ENCODE measurements at regions not wholly inside any gene's neighbourhood (a gene's known extent, or its start where the extent isn't known, plus 50 kb on each side); places are given as distances from the start of the nearest gene placed in this dataset.

DNA sequence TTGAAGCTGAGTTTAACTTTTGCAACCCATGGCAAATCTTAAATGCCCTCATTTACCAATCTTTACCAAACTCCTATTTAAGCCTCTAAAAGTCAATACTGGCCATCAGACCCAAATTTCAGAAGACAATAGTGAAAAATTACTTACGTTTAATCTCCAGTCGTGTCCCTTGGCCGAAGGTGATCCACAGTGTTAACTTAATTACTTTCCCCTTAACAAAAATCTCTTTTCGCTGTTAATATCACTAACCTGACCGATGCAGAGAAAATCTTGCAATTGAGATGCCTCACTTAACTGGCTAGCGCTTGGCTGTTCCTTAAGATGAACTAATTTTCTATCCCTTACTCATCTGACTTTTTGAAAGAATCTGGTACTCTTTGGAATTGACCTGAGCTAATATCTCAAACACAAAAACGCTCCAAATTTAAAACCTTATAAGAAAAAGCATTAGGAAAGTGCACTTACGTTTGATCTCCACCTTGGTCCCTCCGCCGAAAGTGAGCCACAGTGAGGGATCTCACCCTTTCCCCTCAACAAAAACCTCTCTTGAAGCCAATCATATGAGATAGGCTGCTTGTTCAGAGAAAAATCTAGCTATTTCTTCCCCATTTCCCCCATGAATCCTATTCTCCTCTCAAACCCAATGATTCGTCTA is 169.1 kb downstream of the RPIA start:
- Histone ChIP-seq H3K36me3 (replicated peaks in 1 of 2; ENCODE audit: insufficient read depth in 1 of 2, low read depth in 2 of 2) (no peaks in the 10 kb centered on the region), H3K4me3 (no peak overlapping the region), H3K4me1 (peaks cover 5% of the 10 kb centered on the region), H3K9me3 (no peaks in the 10 kb centered on the region), H3K27ac (no peak overlapping the region), H3K27me3 (no peaks in the 10 kb centered on the region)
- WGBS, 2 donors = 84 to 88% methylated on average over 11 of the region's 11 CpGs
- ATAC-seq = no peak
- intact Hi-C loops (cut with DNase I) = no loop called here
- TF ChIP-seq POLR2A (IDR thresholded peaks at IDR 0.05) = no peak
- TF ChIP-seq, protein P1, sequence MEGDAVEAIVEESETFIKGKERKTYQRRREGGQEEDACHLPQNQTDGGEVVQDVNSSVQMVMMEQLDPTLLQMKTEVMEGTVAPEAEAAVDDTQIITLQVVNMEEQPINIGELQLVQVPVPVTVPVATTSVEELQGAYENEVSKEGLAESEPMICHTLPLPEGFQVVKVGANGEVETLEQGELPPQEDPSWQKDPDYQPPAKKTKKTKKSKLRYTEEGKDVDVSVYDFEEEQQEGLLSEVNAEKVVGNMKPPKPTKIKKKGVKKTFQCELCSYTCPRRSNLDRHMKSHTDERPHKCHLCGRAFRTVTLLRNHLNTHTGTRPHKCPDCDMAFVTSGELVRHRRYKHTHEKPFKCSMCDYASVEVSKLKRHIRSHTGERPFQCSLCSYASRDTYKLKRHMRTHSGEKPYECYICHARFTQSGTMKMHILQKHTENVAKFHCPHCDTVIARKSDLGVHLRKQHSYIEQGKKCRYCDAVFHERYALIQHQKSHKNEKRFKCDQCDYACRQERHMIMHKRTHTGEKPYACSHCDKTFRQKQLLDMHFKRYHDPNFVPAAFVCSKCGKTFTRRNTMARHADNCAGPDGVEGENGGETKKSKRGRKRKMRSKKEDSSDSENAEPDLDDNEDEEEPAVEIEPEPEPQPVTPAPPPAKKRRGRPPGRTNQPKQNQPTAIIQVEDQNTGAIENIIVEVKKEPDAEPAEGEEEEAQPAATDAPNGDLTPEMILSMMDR (IDR thresholded peaks at IDR 0.05) = no peak
- no peak for DNase-seq

DNA sequence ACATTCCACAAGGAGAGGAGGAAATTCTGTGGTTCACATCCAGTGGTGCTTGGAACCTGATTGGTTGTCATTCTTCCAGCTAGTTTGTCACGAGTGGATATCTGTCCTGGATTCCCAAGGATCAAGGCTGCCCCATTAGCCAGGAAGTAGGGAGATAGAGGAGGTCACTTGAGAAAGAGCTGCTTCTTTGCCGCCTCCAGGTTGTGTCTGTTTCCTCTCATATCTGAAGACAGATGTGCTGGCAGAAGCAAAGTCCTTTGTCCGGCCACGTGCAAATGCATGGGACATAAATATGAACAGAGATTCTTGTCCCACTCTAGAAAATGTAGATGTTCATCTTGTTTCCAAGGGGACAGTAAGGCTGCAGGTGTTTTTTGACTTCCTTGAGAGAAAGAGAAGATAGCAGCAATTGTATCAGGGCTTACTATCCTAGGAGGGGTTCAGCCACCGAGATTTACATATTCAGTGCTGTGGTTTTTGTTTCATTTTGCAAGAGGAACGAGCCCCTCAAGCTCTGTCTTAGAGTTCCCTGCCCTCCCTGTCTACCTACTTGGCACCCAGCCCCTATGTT is 174.4 kb downstream of the RPIA start:
- intact Hi-C loops (cut with DNase I) = no loop called here
- H3K27ac ChIP-seq = no peak overlapping the region
- no peak overlapping the region for H3K4me3 ChIP-seq
- TF ChIP-seq, protein P1 (IDR thresholded peaks at IDR 0.05) = no peak
- TF ChIP-seq POLR2A (IDR thresholded peaks at IDR 0.05) = no peak
- no peaks in the 10 kb centered on the region for H3K36me3 ChIP-seq (replicated peaks in 1 of 2; ENCODE audit: insufficient read depth in 1 of 2, low read depth in 2 of 2)
- no peaks in the 10 kb centered on the region for H3K27me3 ChIP-seq
- ATAC-seq = no peak
- no peaks in the 10 kb centered on the region for H3K9me3 ChIP-seq
- H3K4me1 ChIP-seq = no peaks in the 10 kb centered on the region
- WGBS, 2 donors = 38 to 44% methylated on average over 6 of the region's 6 CpGs
- no peak for DNase-seq

DNA sequence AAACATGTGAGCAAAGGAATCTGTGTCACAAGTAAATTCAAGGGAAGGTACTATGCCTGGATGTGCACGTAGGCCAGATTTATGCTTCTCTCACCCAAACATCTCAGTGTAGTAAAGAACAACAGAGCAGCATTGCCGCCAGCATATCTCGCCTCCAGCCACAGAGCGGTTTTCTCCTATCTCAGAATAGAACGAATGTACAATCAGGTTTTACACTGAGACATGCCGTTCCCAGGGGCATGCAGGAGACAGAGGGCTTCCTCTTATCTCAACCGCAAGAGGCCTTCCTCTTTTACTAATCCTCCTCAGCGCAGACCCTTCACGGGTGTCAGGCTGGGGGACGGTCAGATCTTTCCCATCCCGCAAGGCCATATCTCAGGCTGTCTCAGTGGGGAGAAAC is 175.3 kb downstream of the RPIA start:
- intact Hi-C loops (cut with DNase I) = no loop called here
- no peak overlapping the region for H3K27ac ChIP-seq
- WGBS, 2 donors = 50 to 61% methylated on average over 10 to 11 of the region's 11 CpGs
- H3K36me3 ChIP-seq (replicated peaks in 1 of 2; ENCODE audit: insufficient read depth in 1 of 2, low read depth in 2 of 2) = no peaks in the 10 kb centered on the region
- DNase-seq (no peak), ATAC-seq (no peak)
- no peaks in the 10 kb centered on the region for H3K27me3 ChIP-seq
- H3K4me1 ChIP-seq = no peaks in the 10 kb centered on the region
- TF ChIP-seq, protein P1 (IDR thresholded peaks at IDR 0.05) = no peak
- no peak for TF ChIP-seq POLR2A (IDR thresholded peaks at IDR 0.05)
- no peak overlapping the region for H3K4me3 ChIP-seq
- no peaks in the 10 kb centered on the region for H3K9me3 ChIP-seq

DNA sequence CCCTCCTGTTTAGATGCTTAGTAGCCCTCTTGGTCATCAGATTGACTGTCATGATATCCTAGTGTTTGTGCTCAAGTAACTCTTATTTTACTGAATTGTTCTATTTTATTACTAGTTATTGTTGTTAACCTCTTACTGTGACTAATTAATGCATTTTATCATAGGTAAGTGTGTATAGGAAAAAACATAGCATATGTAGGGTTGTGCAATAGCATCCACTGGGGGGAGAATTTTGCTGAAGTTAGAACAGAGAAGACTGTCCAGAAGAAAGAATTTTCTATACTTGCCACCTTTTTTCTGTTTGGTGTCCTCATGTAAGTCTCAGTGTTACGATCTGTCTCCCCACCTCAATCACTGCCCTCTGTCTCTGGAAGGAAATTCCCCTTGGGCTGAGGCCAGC is 177.4 kb downstream of the RPIA start:
- H3K9me3 ChIP-seq = no peaks in the 10 kb centered on the region
- no peak for TF ChIP-seq POLR2A (IDR thresholded peaks at IDR 0.05)
- TF ChIP-seq, protein P1 (IDR thresholded peaks at IDR 0.05) = no peak
- H3K4me3 ChIP-seq = no peak overlapping the region
- DNase-seq (no peak), ATAC-seq (no peak)
- no peak overlapping the region for H3K27ac ChIP-seq
- WGBS, 2 donors = 59 to 81% methylated on average over 1 of the region's 1 CpG
- no peaks in the 10 kb centered on the region for H3K36me3 ChIP-seq (replicated peaks in 1 of 2; ENCODE audit: insufficient read depth in 1 of 2, low read depth in 2 of 2)
- intact Hi-C loops (cut with DNase I) = no loop called here
- no peaks in the 10 kb centered on the region for H3K27me3 ChIP-seq
- H3K4me1 ChIP-seq = peaks cover 2% of the 10 kb centered on the region
